ENCODE measurements at regions not wholly inside any gene's neighbourhood (a gene's known extent, or its start where the extent isn't known, plus 50 kb on each side); places are given as distances from the start of the nearest gene placed in this dataset.

- TF ChIP-seq CTCF (IDR thresholded peaks at IDR 0.05; ENCODE audit: poor library complexity, severe bottlenecking) (no peak), TAF1 (IDR thresholded peaks at IDR 0.05; ENCODE audit: low read depth) (no peak), EZH2 (IDR thresholded peaks at IDR 0.05; ENCODE audit: borderline replicate concordance, insufficient read depth, low read length, poor library complexity, severe bottlenecking) (no peak), RAD21 (conservative IDR thresholded peaks at IDR 0.05) (no peak), POLR2AphosphoS5 (IDR thresholded peaks at IDR 0.05) (no peak), EP300 (conservative IDR thresholded peaks at IDR 0.05; ENCODE audit: poor library complexity, severe bottlenecking) (no peak), REST (IDR thresholded peaks at IDR 0.05; ENCODE audit: borderline replicate concordance) (no peak), SMC3 (conservative IDR thresholded peaks at IDR 0.05; ENCODE audit: poor library complexity) (no peak), MXI1 (conservative IDR thresholded peaks at IDR 0.05; ENCODE audit: poor library complexity, severe bottlenecking) (no peak)
These were observed 1111.1 kb downstream of the BCL11B start for GRCh38 chr14:98160901-98161300.

All from neural cell (in vitro differentiated cells).